NCI-H2196 (cell line): ENCODE measurements at regions not wholly inside any gene's neighbourhood (a gene's known extent, or its start where the extent isn't known, plus 50 kb on each side); places are given as distances from the start of the nearest gene placed in this dataset.
"Not testable (repeated sequence)": the region's sequence is repeated elsewhere in the genome, so short reads cannot be mapped to it uniquely, and the experiment has no call there.

Experiments
- DNase-seq: peaks from one replicate; lab custom pipeline; 2025; ENCODE audit not compliant: unreplicated experiment; lab: John Stamatoyannopoulos, UW

DNA sequence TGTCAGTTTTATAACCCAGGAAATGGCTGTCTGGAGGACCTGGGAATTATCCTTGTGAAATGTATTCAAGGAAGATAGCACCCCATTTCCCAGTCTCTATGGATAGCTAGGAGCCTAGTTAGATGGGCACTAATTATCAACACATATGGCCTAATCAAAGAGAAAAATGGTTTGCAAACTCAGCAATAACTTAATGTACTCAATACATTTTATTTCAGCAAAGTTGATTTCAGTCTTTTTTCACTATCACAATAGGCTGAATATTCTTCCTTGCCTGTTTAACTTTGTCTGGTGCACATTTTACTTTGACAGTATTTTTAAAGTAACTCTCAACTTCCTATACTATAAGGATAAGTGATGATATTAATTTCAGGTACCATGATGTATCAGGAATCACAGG lies 756.3 kb downstream of the CCDC85A start:
- no peak for DNase-seq

DNA sequence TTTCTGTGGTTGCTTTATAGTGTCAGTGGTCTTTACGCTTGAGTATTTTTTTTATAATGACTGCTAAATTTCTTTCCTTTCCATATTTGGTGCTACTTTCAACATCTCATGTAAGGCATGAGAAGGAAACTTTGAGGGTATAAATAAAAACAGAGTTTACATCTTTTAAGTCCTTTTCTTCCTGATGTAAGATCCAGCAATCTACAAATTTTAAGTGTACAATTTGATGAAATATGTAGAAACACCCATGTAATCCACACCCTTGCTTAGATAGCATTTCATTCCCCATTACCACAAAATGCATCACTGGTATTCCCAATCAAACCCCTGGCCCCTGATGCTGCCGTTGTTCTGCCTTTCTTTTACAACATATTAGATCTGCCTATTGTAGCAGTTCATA lies 769.1 kb downstream of the CCDC85A start:
- no peak for DNase-seq

DNA sequence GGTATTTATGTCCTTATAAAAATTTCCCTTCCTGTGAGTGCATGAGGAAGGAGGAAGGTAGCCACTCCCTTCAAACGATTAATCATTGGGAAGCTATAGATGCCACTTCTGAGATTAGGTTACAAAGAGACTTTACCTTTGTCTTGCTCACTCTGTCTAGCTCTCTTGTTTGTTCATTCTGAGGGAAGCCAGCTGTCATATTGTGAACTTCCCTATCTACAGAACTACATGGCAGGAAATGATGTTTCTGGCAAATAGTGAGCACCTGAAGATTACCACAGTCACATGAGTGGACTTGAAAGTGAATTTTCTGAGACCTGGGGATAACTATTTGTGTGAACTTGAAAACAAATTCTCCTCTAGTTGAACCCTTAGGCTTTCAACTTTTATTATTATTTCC lies 776.8 kb downstream of the CCDC85A start:
- DNase-seq: no peak

DNA sequence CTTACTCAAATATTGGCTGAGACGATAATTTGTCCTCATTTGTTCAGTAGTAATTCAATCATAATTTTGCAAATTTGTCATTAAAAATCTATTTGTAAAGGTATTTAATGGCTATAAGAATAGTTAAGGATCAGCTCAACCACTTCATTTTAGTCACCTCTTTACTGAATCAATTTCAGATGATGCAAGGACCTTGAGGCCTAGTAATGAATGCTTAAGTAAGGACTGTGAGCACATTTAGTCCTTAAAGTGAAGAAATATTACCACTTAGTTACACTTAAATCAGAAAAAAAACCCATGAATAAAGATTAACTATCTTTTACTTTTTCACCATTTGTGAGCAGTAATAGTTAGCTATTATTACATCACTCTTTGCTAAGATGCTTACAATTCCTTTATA lies 778.9 kb downstream of the CCDC85A start:
- no peak for DNase-seq

DNA sequence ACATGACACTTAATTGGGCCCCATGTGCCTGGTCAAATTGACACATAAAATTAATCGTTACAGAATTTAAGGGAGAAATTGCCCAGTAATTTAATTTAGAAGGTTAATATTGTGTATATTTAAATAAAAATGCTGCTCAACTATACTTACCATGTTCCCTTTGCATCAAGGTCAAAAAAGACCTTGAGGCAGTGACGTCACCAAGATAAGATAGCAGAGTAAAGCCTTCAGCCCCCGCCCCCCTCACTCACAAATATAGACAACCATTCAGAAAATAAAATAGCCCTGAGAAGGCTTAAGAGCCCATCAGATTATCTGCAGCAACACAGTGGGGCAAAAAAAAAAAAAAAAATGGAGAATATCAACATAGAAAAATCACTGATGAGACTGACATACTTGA lies 785.7 kb downstream of the CCDC85A start:
- no peak for DNase-seq

DNA sequence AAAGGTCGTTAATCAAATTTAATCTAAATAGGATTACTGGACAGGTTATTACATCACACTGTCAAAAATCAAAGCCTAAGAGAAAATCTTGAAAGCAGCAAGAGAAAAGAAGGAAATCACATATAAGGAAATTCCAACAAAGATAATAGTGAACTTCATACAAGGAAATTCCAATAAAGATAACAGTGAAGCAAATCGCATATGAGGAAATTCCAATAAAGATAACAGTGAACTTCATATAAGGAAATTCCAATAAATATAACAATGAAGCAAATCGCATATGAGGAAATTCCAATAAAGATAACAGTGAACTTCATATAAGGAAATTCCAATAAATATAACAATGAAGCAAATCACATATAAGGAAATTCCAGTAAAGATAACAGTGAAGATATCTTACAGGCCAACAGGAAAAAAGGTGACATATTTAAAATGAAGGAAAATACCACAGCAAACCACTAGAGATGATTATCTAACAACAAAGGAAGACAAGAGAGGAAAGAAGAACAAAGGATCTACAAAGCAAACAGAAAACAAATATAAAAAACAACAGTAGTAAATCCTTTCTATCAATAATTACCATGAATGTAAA lies 787.7 kb downstream of the CCDC85A start:
- no peak for DNase-seq

DNA sequence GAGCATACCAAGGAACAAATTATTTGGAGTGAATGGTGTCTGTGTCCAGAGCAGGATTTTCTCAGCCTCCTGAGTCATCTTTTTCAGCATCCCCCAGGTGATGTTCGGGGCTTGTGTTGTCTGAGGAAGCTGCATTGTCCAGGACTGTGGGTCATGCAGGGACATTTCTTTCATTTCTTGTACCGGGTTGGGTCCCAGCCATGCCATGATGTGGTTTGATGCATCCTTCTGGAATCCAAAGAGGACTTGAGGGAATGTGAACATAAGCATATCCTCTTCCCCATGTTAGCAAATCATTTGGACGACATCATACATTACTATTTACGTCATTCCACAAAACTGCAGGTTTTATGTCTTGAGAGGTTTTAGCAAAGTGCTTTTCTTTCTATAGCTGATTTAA lies 797.8 kb downstream of the CCDC85A start:
- DNase-seq: no peak

DNA sequence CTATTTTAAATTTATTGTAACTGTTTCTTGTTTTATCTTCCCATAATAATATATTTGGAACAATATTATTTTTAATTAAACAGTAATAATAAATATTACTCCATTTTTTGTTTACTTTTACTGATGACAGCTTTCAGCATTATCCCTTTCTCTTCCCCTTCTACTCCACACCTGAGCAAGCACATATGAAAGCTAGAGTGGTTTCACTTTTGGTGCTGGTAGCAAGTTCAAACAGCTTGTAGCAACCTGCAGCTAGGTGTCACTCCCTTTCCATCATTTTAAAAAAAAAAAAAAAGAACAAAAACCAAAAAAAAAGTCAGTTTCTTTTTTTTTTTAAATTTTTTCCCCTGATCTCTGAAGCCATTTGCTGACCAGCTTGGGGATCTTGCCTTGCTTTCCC lies 801.8 kb downstream of the CCDC85A start:
- DNase-seq: no peak

DNA sequence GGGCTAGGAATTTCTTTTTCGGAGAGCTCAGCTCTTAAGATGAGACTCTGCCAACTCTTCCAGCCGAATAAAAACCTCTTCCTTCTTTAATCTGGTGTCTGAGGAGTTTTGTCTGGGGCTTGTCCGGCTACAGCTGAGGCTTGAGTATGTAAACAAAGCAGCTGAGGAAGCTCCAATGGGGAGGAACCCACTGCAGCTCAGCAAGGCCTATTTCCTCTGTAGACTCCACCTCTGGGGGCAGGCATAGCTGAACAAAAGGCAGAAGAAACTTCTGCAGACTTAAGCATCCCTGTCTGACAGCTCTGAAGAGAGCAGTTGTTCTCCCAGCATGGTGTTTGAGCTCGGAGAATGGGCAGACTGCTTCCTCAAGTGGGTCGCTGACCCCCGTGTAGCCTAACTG lies 838.7 kb downstream of the CCDC85A start:
- no peak for DNase-seq

DNA sequence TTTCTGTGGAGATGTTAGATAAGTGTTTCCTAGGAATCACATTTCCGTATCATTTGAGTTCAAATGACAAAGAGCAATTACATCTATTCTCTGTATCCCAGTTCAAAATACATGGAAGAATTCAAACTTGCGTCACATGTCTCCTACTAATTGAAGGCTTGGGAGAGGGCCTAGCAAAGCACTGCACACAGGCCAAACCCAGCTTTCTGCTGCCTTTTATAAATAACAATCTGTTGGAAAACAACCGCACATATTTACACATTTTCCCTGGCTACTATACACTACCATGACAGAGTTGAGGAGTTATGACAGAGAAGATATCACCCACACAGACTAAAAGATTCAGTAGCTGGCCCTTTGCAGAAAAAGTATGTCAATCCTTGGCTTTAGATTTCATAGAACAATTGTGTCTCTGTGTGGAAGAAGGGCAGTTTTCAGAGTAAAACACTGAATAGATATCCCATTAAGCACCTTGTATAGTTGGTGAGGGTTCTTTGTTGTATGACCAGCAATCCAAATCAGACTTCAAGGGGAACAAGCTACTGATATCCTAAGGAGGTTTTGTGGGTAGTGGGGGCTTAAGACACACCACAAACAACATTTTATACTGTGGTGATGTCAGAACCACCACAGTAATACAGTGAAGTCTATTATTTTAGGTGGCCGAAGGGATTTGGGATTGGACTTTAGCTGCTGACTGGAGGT lies 861.3 kb downstream of the CCDC85A start:
- no peak for DNase-seq

DNA sequence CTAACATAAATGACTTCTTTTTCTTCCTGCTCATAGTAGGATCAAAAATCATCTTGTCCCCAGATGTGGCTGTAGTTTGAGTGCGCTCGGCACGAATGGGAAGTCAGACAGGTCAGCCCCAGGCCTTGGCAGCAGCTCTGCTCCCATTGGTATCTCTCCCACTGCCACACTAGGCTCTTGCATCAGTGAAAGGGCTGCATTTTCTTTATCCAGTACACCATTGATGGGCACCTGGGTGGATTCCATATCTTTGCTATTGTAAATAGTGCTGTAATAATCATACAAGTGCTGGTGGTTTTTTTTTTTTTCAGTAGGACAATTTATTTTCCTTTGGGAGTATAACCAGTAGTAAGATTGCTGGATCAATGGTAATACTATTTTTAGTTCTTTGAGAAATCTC lies 865.5 kb downstream of the CCDC85A start:
- DNase-seq: no peak

DNA sequence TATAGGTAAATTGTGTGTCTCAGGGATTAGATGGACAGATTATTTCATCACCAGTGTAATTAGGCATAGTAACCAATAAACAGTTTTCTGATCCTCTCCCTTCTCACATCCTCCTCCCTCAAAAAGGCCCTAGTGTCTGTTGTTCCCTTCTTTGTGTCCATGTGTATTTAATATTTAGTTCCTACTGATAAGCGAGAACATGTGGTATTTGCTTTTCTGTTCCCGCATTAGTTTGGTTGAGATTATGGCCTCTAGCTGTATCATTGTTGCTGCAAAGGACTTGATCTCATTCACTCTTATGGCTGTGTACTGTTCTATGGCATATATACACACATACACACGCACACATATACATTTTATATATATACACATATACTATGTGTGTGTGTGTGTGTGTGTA lies 866.2 kb downstream of the CCDC85A start:
- no peak for DNase-seq

DNA sequence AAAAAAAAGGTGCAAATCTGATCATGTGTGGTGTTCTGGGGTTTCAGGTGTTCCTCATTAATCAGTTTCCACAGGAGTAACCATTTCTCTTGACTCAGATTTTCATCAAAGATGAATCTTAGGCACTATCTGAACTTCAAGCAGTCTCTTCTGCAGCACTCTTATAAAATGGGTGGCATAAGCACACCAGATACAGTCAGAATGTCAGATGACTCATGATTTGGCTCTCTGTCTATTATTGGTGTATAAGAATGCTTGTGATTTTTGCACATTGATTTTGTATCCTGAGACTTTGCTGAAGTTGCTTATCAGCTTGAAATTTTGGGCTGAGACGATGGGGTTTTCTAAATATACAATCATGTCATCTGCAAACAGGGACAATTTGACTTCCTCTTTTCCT lies 882.5 kb downstream of the CCDC85A start:
- DNase-seq: not testable (repeated sequence)

DNA sequence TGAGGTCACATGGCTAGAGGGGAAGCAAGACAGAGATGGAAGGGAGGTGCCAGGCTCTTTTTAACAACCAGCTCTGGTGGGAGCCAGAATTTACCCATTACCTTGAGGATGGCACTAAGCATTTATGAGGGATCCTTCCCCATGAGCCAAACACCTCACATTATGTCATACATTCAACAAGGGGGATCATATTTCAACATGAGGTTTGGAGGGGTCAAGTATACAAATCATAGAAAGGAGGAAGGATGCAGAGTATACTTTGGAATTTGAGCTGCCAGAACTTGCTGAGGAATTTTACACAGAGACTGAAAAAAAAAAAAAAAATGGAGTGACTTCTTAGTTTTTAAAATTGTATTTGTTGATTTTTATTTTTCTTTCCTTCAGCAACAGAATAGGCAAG lies 891.4 kb downstream of the CCDC85A start:
- DNase-seq: no peak

DNA sequence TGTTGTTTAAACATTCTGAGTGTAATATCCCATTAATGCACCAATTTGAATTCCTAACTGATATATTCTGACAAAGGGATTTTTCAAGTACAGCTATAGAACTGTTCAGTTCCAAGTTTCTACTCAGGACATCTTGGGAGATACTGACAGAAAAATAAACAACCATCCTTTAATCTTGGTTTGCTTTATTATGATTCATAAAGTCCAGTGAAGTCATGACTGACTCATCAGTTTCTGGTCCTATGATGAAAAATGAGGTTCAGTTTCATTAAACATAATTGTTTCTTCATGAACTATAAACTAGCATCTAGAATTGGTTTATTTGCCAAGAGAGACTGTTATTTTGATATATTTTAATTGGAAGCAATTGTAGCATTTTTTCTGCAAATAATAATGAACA lies 896.2 kb downstream of the CCDC85A start:
- DNase-seq: no peak

DNA sequence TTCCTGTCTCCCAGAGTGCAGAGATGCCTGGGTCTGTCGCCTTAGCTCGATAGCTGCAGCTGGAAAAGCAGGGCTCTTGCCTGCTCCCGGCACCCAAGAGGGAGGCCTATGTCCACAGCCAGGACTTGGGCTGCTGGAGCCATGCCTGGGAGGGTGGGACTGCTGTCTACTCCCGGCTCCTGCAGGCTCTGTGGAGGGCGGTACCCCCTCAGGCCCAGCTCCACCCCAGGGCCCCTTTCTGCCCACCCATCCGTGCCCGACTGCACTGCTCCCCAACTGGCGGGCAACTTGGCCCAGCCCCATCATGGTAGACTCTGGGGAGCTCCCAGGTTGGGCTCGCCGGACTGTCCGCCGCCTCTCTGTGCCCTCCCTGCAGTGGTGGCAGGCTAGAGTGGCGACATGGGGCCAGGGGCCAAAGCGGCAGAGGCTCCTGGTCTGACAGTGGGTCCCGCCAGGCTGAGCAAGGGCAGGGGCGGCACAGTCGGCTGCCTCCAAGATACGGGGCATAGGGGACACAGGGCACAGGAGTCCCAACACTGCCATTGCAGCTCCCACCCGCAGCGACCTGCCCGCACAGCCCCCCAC lies 901.0 kb downstream of the CCDC85A start:
- no peak for DNase-seq

DNA sequence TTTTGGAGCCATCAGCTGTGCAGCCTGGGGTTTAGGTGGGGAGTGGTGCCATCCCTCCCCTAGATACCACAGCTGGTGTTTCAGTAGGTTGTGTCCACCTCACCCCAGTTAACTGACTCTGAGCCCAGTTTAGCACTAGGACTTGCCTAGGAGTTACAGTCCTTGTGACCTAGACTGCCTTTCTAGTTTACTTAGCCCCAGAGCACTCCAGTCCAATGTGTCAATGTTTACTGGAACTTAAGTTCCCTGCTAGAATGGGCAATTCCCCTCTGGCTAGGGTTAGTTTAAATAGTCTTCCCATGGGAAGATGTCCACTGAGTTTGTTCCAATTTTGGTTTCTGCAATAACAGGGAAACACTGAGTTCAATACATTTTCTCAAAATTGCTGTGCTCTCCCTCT lies 909.2 kb downstream of the CCDC85A start:
- no peak for DNase-seq

DNA sequence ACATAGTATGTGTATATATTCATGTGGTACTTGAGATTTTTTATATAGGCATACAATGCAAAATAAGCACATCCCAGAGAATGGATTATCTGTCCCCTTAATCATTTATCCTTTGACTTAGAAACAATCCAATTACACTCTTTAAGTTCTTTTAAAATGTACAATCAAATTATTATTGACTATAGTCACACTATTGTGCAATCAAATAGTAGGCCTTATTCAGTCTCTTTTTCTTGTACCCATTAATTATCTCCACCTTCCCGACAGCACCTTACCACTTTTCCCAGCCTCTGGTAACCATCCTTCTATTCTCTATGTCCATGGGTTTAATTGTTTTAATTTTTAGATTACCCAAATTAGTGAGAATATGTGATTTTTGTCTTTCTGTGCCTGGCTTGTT lies 914.1 kb downstream of the CCDC85A start:
- no peak for DNase-seq

DNA sequence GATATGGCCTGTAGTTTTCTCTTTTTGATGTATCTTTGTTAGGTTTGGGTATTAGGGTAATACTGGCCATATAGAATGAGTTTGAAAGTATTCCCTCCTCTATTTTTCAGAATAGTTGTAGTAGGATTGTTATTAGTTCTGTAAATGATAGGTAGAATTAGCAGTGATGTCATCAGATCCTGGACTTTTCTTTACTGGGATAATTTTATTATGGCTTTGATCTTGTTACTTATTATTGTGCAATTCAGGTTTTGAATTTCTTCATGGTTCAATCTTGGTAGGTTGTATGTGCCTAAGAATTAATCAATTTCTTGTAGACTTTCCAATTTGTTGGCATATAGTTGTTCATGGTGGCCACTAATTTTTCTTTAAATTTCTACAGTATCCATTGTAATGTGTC lies 916.6 kb downstream of the CCDC85A start:
- DNase-seq: no peak

DNA sequence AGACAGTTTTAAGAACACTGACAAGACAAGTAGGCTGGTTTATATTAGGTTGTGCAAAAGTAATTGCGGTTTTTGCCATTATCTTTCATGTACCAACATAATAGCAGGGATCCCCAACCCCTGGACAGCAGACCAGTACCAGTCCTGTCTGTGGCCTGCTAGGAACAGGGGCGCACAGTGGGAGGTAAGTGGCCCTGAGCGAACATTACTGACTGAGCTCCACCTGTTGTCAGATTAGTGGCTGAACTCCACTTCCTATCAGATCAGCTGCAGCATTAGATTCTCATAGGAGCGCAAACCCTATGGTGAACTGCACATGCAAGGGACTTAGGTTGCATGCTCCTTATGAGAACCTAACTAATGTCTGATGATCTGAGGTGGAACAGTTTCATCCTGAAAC lies 921.9 kb downstream of the CCDC85A start:
- no peak for DNase-seq

DNA sequence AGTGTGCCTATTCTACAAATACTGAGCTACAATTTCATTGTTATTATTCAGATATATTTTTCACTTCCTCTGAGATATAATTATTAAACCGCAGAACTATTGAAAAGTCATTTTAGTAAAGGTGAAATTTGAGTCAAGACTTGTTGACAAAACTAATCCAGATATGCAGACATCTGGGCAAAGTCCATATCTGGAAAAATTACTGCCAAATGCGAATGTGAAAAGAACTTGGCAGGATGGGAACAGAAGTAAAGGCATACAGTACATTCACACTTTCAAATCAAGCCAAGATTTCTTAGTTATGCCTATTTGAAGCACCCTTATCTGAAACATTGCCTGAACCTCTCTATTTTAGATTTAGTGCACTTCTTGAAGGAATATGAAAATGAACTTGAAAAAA lies 923.6 kb downstream of the CCDC85A start:
- no peak for DNase-seq

DNA sequence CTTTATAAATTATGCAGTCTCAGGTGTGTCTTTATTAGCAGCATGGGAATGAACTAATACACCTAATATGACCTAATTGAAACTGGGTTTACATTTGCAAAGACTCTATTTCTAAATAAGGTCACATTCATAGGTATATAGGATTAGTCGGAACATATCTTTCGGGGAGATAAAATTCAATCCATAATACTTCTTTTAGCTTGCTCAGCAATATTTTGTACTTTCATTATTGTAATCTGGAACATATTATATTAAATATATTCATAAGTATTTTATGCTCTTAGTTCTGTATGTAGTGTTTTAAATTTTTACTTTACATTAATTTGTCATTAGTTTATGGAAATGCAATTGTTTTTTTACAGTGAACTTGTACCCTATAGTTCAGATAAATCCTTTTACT lies 927.7 kb downstream of the CCDC85A start:
- DNase-seq: no peak

DNA sequence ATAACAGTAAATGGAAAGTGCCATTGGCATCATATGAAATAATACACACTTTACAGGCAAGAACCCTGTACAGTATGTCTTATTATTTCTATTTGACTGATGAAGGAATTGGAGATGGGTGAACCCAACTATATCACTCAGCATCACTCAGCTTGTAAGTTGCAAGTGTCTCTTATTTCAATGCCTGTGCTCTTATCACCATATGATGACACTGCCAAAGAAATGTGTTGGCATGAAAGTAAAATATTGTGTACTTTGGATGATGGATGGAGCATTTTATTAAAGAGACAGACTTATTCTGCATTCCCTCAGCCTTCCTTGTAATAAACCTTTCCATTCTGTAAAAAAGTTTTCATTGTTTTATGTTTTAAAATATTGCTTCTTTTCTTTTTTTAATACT lies 927.5 kb upstream of the VRK2 start:
- DNase-seq: no peak
